ENCODE measurements at regions not wholly inside any gene's neighbourhood (a gene's known extent, or its start where the extent isn't known, plus 50 kb on each side); places are given as distances from the start of the nearest gene placed in this dataset.

DNA sequence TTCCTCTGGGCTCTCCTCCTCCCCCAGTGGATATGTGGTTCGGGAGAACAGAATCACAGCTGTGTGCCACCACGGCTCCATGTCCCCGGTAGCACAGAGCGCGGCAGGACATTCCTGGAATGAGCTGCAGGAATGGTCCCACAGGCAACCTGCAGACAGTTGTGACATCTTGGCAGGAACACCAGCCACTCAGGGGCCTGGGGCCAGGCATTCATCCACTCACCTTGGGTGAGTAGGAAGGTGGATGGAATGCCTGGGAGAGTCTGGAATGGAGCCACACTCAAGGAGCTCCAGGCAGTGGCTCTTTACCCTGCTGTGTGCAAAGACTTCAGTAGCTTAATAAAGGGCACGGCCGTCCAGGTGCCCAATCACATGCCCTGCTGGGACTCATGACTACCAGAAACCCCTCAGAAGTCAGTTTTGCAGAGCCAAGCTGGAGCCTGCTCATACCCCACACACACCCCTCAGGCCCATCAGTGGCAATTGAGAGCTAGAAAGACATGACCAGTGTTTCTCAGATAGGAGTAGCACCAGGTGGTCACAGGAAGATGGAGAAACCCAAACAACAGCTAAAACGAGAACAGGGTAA, 117.3 kb upstream of the PRR20G start:
- TF ChIP-seq IRF2 (CRISPR knock-in tag; IDR thresholded peaks at IDR 0.05; ENCODE audit: borderline replicate concordance, low read depth) = no peak
- TF ChIP-seq, protein P1, sequence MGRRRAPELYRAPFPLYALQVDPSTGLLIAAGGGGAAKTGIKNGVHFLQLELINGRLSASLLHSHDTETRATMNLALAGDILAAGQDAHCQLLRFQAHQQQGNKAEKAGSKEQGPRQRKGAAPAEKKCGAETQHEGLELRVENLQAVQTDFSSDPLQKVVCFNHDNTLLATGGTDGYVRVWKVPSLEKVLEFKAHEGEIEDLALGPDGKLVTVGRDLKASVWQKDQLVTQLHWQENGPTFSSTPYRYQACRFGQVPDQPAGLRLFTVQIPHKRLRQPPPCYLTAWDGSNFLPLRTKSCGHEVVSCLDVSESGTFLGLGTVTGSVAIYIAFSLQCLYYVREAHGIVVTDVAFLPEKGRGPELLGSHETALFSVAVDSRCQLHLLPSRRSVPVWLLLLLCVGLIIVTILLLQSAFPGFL (CRISPR knock-in tag; IDR thresholded peaks at IDR 0.05; ENCODE audit: borderline replicate concordance) = no peak
- TF ChIP-seq FOXJ3 (CRISPR knock-in tag; IDR thresholded peaks at IDR 0.05; ENCODE audit: borderline replicate concordance) = no peak
- TF ChIP-seq, protein P2, sequence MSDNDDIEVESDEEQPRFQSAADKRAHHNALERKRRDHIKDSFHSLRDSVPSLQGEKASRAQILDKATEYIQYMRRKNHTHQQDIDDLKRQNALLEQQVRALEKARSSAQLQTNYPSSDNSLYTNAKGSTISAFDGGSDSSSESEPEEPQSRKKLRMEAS (CRISPR knock-in tag; IDR thresholded peaks at IDR 0.05) = no peak
- TF ChIP-seq, protein P3, sequence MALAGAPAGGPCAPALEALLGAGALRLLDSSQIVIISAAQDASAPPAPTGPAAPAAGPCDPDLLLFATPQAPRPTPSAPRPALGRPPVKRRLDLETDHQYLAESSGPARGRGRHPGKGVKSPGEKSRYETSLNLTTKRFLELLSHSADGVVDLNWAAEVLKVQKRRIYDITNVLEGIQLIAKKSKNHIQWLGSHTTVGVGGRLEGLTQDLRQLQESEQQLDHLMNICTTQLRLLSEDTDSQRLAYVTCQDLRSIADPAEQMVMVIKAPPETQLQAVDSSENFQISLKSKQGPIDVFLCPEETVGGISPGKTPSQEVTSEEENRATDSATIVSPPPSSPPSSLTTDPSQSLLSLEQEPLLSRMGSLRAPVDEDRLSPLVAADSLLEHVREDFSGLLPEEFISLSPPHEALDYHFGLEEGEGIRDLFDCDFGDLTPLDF (CRISPR knock-in tag; IDR thresholded peaks at IDR 0.05) = no peak
- TF ChIP-seq, protein P4, sequence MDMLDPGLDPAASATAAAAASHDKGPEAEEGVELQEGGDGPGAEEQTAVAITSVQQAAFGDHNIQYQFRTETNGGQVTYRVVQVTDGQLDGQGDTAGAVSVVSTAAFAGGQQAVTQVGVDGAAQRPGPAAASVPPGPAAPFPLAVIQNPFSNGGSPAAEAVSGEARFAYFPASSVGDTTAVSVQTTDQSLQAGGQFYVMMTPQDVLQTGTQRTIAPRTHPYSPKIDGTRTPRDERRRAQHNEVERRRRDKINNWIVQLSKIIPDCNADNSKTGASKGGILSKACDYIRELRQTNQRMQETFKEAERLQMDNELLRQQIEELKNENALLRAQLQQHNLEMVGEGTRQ (CRISPR knock-in tag; IDR thresholded peaks at IDR 0.05) = no peak
- TF ChIP-seq, protein P5, sequence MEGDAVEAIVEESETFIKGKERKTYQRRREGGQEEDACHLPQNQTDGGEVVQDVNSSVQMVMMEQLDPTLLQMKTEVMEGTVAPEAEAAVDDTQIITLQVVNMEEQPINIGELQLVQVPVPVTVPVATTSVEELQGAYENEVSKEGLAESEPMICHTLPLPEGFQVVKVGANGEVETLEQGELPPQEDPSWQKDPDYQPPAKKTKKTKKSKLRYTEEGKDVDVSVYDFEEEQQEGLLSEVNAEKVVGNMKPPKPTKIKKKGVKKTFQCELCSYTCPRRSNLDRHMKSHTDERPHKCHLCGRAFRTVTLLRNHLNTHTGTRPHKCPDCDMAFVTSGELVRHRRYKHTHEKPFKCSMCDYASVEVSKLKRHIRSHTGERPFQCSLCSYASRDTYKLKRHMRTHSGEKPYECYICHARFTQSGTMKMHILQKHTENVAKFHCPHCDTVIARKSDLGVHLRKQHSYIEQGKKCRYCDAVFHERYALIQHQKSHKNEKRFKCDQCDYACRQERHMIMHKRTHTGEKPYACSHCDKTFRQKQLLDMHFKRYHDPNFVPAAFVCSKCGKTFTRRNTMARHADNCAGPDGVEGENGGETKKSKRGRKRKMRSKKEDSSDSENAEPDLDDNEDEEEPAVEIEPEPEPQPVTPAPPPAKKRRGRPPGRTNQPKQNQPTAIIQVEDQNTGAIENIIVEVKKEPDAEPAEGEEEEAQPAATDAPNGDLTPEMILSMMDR (IDR thresholded peaks at IDR 0.05) = no peak
- TF ChIP-seq ELF4 (CRISPR knock-in tag; IDR thresholded peaks at IDR 0.05; ENCODE audit: low read depth) = no peak
- TF ChIP-seq ZNF232 (CRISPR knock-in tag; IDR thresholded peaks at IDR 0.05) = no peak
- TF ChIP-seq SP1 (CRISPR knock-in tag; conservative IDR thresholded peaks at IDR 0.05) = no peak
- TF ChIP-seq, protein P6, sequence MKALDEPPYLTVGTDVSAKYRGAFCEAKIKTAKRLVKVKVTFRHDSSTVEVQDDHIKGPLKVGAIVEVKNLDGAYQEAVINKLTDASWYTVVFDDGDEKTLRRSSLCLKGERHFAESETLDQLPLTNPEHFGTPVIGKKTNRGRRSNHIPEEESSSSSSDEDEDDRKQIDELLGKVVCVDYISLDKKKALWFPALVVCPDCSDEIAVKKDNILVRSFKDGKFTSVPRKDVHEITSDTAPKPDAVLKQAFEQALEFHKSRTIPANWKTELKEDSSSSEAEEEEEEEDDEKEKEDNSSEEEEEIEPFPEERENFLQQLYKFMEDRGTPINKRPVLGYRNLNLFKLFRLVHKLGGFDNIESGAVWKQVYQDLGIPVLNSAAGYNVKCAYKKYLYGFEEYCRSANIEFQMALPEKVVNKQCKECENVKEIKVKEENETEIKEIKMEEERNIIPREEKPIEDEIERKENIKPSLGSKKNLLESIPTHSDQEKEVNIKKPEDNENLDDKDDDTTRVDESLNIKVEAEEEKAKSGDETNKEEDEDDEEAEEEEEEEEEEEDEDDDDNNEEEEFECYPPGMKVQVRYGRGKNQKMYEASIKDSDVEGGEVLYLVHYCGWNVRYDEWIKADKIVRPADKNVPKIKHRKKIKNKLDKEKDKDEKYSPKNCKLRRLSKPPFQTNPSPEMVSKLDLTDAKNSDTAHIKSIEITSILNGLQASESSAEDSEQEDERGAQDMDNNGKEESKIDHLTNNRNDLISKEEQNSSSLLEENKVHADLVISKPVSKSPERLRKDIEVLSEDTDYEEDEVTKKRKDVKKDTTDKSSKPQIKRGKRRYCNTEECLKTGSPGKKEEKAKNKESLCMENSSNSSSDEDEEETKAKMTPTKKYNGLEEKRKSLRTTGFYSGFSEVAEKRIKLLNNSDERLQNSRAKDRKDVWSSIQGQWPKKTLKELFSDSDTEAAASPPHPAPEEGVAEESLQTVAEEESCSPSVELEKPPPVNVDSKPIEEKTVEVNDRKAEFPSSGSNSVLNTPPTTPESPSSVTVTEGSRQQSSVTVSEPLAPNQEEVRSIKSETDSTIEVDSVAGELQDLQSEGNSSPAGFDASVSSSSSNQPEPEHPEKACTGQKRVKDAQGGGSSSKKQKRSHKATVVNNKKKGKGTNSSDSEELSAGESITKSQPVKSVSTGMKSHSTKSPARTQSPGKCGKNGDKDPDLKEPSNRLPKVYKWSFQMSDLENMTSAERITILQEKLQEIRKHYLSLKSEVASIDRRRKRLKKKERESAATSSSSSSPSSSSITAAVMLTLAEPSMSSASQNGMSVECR (CRISPR knock-in tag; IDR thresholded peaks at IDR 0.05; ENCODE audit: borderline replicate concordance) = no peak
- no peak for TF ChIP-seq MXD4 (CRISPR knock-in tag; IDR thresholded peaks at IDR 0.05; ENCODE audit: borderline replicate concordance)
- TF ChIP-seq, protein P7, sequence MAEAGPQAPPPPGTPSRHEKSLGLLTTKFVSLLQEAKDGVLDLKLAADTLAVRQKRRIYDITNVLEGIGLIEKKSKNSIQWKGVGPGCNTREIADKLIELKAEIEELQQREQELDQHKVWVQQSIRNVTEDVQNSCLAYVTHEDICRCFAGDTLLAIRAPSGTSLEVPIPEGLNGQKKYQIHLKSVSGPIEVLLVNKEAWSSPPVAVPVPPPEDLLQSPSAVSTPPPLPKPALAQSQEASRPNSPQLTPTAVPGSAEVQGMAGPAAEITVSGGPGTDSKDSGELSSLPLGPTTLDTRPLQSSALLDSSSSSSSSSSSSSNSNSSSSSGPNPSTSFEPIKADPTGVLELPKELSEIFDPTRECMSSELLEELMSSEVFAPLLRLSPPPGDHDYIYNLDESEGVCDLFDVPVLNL (CRISPR knock-in tag; IDR thresholded peaks at IDR 0.05; ENCODE audit: borderline replicate concordance, low read depth) = no peak
- no peak for TF ChIP-seq JUN (CRISPR knock-in tag; IDR thresholded peaks at IDR 0.05)

Data from WTC11 (cell line).